Stimulated activated effector memory CD8-positive, alpha-beta T cell treated with anti-CD3 and anti-CD28 coated beads, Interleukin-12 subunit alpha, Interleukin-12 subunit beta, amount 100 ng/mL, for 72 hours (primary cell): ENCODE measurements at regions not wholly inside any gene's neighbourhood (a gene's known extent, or its start where the extent isn't known, plus 50 kb on each side); places are given as distances from the start of the nearest gene placed in this dataset.

Source experiments
- ATAC-seq: fragments of 150-1000 bp; cut with Tn5 transposase; 2 replicates; pipeline ENCODE4 v1.10.0; 2021
- DNase-seq, 2 donors: peaks; one replicate each; pipeline ENCODE4 v3.0.0; 2021 to 2022; ENCODE audit warnings: low spot score in 2 of 2
- H3K27ac Mint-ChIP-seq: one replicate; pipeline ENCODE4 v1.8.0; 2022; ENCODE audit warnings: mild to moderate bottlenecking, mixed read lengths
- H3K36me3 Mint-ChIP-seq: one replicate; pipeline ENCODE4 v1.8.0; 2022; ENCODE audit warnings: mild to moderate bottlenecking, mixed read lengths
- H3K4me1 Mint-ChIP-seq: one replicate; pipeline ENCODE4 v1.8.0; 2022; ENCODE audit warnings: mixed read lengths
- H3K4me3 Mint-ChIP-seq: one replicate; pipeline ENCODE4 v1.8.0; 2022; ENCODE audit warnings: mild to moderate bottlenecking, mixed read lengths
- H3K9me3 Mint-ChIP-seq: one replicate; pipeline ENCODE4 v1.8.0; 2022; ENCODE audit warnings: mixed read lengths

GRCh38 chr15:35170207-35170606, 85.1 kb upstream of the NANOGP8 start:
- no peaks in the 10 kb centered on the region for H3K4me1 Mint-ChIP-seq
- H3K4me3 Mint-ChIP-seq, result no peak overlapping the region
- DNase-seq (no peak), ATAC-seq (no peak)
- H3K27ac Mint-ChIP-seq, result no peak overlapping the region
- H3K9me3 Mint-ChIP-seq, result no peaks in the 10 kb centered on the region
- H3K36me3 Mint-ChIP-seq, result no peaks in the 10 kb centered on the region

- ATAC-seq, result no peak
- no peaks in the 10 kb centered on the region for H3K36me3 Mint-ChIP-seq
- H3K4me1 Mint-ChIP-seq, result no peaks in the 10 kb centered on the region
- H3K4me3 Mint-ChIP-seq, result no peak overlapping the region
- no peaks in the 10 kb centered on the region for H3K9me3 Mint-ChIP-seq
- H3K27ac Mint-ChIP-seq, result no peak overlapping the region
- no peak for DNase-seq
These were observed 83.4 kb upstream of the NANOGP8 start for GRCh38 chr15:35168464-35168863.

- H3K9me3 Mint-ChIP-seq, result no peaks in the 10 kb centered on the region
- no peaks in the 10 kb centered on the region for H3K36me3 Mint-ChIP-seq
- DNase-seq (no peak), ATAC-seq (no peak)
- H3K4me3 Mint-ChIP-seq, result no peak overlapping the region
- H3K4me1 Mint-ChIP-seq, result no peaks in the 10 kb centered on the region
- H3K27ac Mint-ChIP-seq, result no peak overlapping the region
These were observed 82.6 kb upstream of the NANOGP8 start for GRCh38 chr15:35167675-35168074.

- Mint-ChIP-seq H3K4me1 (no peaks in the 10 kb centered on the region), H3K4me3 (no peak overlapping the region), H3K27ac (no peak overlapping the region), H3K36me3 (no peaks in the 10 kb centered on the region), H3K9me3 (no peaks in the 10 kb centered on the region)
- DNase-seq (no peak), ATAC-seq (no peak)
These were observed 81.8 kb upstream of the NANOGP8 start for GRCh38 chr15:35166730-35167359.

- H3K4me3 Mint-ChIP-seq, result no peak overlapping the region
- H3K4me1 Mint-ChIP-seq, result no peaks in the 10 kb centered on the region
- no peak for ATAC-seq
- no peak overlapping the region for H3K27ac Mint-ChIP-seq
- no peak for DNase-seq
- no peaks in the 10 kb centered on the region for H3K36me3 Mint-ChIP-seq
- peaks cover 3% of the 10 kb centered on the region for H3K9me3 Mint-ChIP-seq
These were observed 76.6 kb upstream of the NANOGP8 start for GRCh38 chr15:35161694-35162093.

- ATAC-seq (no peak), DNase-seq (no peak)
- Mint-ChIP-seq H3K36me3 (no peaks in the 10 kb centered on the region), H3K27ac (no peak overlapping the region), H3K9me3 (peaks cover 3% of the 10 kb centered on the region), H3K4me1 (no peaks in the 10 kb centered on the region), H3K4me3 (no peak overlapping the region)
These were observed 74.1 kb upstream of the NANOGP8 start for GRCh38 chr15:35159170-35159569.

- Mint-ChIP-seq H3K4me3 (no peak overlapping the region), H3K27ac (no peak overlapping the region), H3K36me3 (no peaks in the 10 kb centered on the region), H3K9me3 (peaks cover 6% of the 10 kb centered on the region), H3K4me1 (no peaks in the 10 kb centered on the region)
- ATAC-seq (no peak), DNase-seq (no peak)
These were observed 66.7 kb upstream of the NANOGP8 start for GRCh38 chr15:35151782-35152181.

- DNase-seq, result no peak
- Mint-ChIP-seq H3K36me3 (no peaks in the 10 kb centered on the region), H3K4me1 (no peaks in the 10 kb centered on the region), H3K4me3 (no peak overlapping the region), H3K9me3 (peaks cover 6% of the 10 kb centered on the region), H3K27ac (no peak overlapping the region)
- no peak for ATAC-seq
These were observed 66.3 kb upstream of the NANOGP8 start for GRCh38 chr15:35151381-35151780.

- no peak for DNase-seq
- Mint-ChIP-seq H3K4me3 (no peak overlapping the region), H3K27ac (no peak overlapping the region), H3K9me3 (peaks cover 6% of the 10 kb centered on the region), H3K36me3 (no peaks in the 10 kb centered on the region), H3K4me1 (no peaks in the 10 kb centered on the region)
- ATAC-seq, result no peak
These were observed 65.3 kb upstream of the NANOGP8 start for GRCh38 chr15:35150361-35150760.

GRCh38 chr15:35145336-35145735, 60.2 kb upstream of the NANOGP8 start:
- ATAC-seq (no peak), DNase-seq (no peak)
- Mint-ChIP-seq H3K9me3 (no peaks in the 10 kb centered on the region), H3K4me3 (no peak overlapping the region), H3K36me3 (no peaks in the 10 kb centered on the region), H3K4me1 (no peaks in the 10 kb centered on the region), H3K27ac (no peak overlapping the region)

- no peaks in the 10 kb centered on the region for H3K36me3 Mint-ChIP-seq
- no peak for ATAC-seq
- no peak for DNase-seq
- no peak overlapping the region for H3K27ac Mint-ChIP-seq
- H3K4me3 Mint-ChIP-seq, result no peak overlapping the region
- no peaks in the 10 kb centered on the region for H3K4me1 Mint-ChIP-seq
- H3K9me3 Mint-ChIP-seq, result no peaks in the 10 kb centered on the region
These were observed 57.5 kb upstream of the NANOGP8 start for GRCh38 chr15:35142578-35142977.

GRCh38 chr15:35141743-35142471, 56.8 kb upstream of the NANOGP8 start:
- Mint-ChIP-seq H3K36me3 (no peaks in the 10 kb centered on the region), H3K27ac (no peak overlapping the region), H3K9me3 (no peaks in the 10 kb centered on the region), H3K4me3 (no peak overlapping the region), H3K4me1 (no peaks in the 10 kb centered on the region)
- no peak for DNase-seq
- no peak for ATAC-seq

GRCh38 chr15:35139822-35140221, 54.7 kb upstream of the NANOGP8 start:
- H3K4me1 Mint-ChIP-seq, result no peaks in the 10 kb centered on the region
- no peak overlapping the region for H3K27ac Mint-ChIP-seq
- H3K9me3 Mint-ChIP-seq, result no peaks in the 10 kb centered on the region
- ATAC-seq, result no peak
- DNase-seq, result no peak
- no peaks in the 10 kb centered on the region for H3K36me3 Mint-ChIP-seq
- no peak overlapping the region for H3K4me3 Mint-ChIP-seq

- Mint-ChIP-seq H3K4me1 (no peaks in the 10 kb centered on the region), H3K27ac (no peak overlapping the region), H3K36me3 (no peaks in the 10 kb centered on the region), H3K4me3 (no peak overlapping the region), H3K9me3 (no peaks in the 10 kb centered on the region)
- DNase-seq (no peak), ATAC-seq (no peak)
These were observed 52.1 kb upstream of the NANOGP8 start for GRCh38 chr15:35137190-35137574.

- Mint-ChIP-seq H3K9me3 (no peaks in the 10 kb centered on the region), H3K36me3 (no peaks in the 10 kb centered on the region), H3K4me3 (no peak overlapping the region), H3K27ac (no peak overlapping the region), H3K4me1 (no peaks in the 10 kb centered on the region)
- ATAC-seq, result no peak
- DNase-seq, result no peak
These were observed 51.5 kb upstream of the NANOGP8 start for GRCh38 chr15:35136321-35137189.
